ENCODE measurements at regions not wholly inside any gene's neighbourhood (a gene's known extent, or its start where the extent isn't known, plus 50 kb on each side); places are given as distances from the start of the nearest gene placed in this dataset.

GRCh38 chr18:53702480-53702879 is 522.0 kb downstream of the MBD2 start:
- H3K4me1 Mint-ChIP-seq: peaks cover 10 to 11% of the 10 kb centered on the region in 2 experiments
- H3K27ac ChIP-seq (ENCODE audit: insufficient read length, low read depth, low read length): no peak overlapping the region

More at GRCh38 chr18:53702480-53702879, 522.0 kb downstream of the MBD2 start:
- Histone ChIP-seq H2AK5ac (ENCODE audit: insufficient read length, low read length) (no peak overlapping the region), H3K18ac (ENCODE audit: insufficient read length, low read depth, low read length) (no peak overlapping the region), H3K79me2 (ENCODE audit: insufficient read depth, low read length) (no peaks in the 10 kb centered on the region), H3T11ph (ENCODE audit: low read length) (no peak overlapping the region), H3K4me2 (ENCODE audit: insufficient read depth, insufficient read length, low read length) (no peak overlapping the region), H4K20me1 (ENCODE audit: control insufficient read depth, insufficient read depth, insufficient read length) (no peaks in the 10 kb centered on the region), H3K9ac (ENCODE audit: extremely low read depth, insufficient read length, low read length) (no peak overlapping the region), H3K4me1 (ENCODE audit: insufficient read depth, low read length) (no peaks in the 10 kb centered on the region), H3K23me2 (ENCODE audit: insufficient read length, low read depth, low read length, poor library complexity, severe bottlenecking) (no peaks in the 10 kb centered on the region), H3K23ac (ENCODE audit: insufficient read length, low read depth, low read length) (no peak overlapping the region), H3K4ac (ENCODE audit: low read depth, low read length) (no peak overlapping the region), H3K79me1 (ENCODE audit: insufficient read depth, low read depth, low read length, poor library complexity, severe bottlenecking) (no peaks in the 10 kb centered on the region), H3K56ac (ENCODE audit: insufficient read length, low read depth, low read length) (no peak overlapping the region), H2BK5ac (ENCODE audit: insufficient read length, low read length) (no peak overlapping the region), H4K8ac (replicated peaks; ENCODE audit: insufficient read length, low read depth, low read length) (no peak overlapping the region), H4K5ac (ENCODE audit: insufficient read length, low read depth, low read length) (no peak overlapping the region), H3K9me3 (ENCODE audit: control insufficient read depth, low read depth, low read length) (no peaks in the 10 kb centered on the region), H3K14ac (ENCODE audit: insufficient read depth, low read length) (no peak overlapping the region), H2BK20ac (ENCODE audit: low read depth, low read length, poor library complexity, severe bottlenecking) (no peak overlapping the region), H2AFZ (ENCODE audit: low read length) (no peak overlapping the region), H2BK120ac (ENCODE audit: low read depth, low read length, poor library complexity, severe bottlenecking) (no peak overlapping the region), H3K27me3 (ENCODE audit: insufficient read depth, low read length) (no peaks in the 10 kb centered on the region), H2BK12ac (ENCODE audit: insufficient read length, low read depth, low read length) (no peak overlapping the region), H2BK15ac (ENCODE audit: low read depth, low read length) (no peak overlapping the region), H4K91ac (ENCODE audit: insufficient read length, low read depth, low read length) (no peak overlapping the region)
- no peak for DNase-seq
- Mint-ChIP-seq H3K36me3 (ENCODE audit: insufficient read depth in 1 of 3, low read depth in 3 of 3) (no peaks in the 10 kb centered on the region), H3K4me3 (no peak overlapping the region), H3K27ac (0 out of 7 replicates have a peak overlapping the region, but pooled peaks of 1 of the 3 experiments have one; percentile 10), H3K9me3 (no peaks in the 10 kb centered on the region), H3K27me3 (ENCODE audit: low read depth) (no peaks in the 10 kb centered on the region)
- TF ChIP-seq CTCF (conservative IDR thresholded peaks at IDR 0.05): no peak
- no CpG with 5 or more reads among the region's 2 CpGs for WGBS (ENCODE audit: extremely low coverage, insufficient read length, low lambda C conversion rate)

All from H9 (cell line).